HUES48 (cell line): ENCODE measurements at regions not wholly inside any gene's neighbourhood (a gene's known extent, or its start where the extent isn't known, plus 50 kb on each side); places are given as distances from the start of the nearest gene placed in this dataset.
"Not testable (repeated sequence)": the region's sequence is repeated elsewhere in the genome, so short reads cannot be mapped to it uniquely, and the experiment has no call there.

Experiments
- H3K27ac ChIP-seq: one replicate; pipeline ENCODE4 v1.7.0; 2013; ENCODE audit warnings: low read depth, low read length, inconsistent platforms
- H3K27me3 ChIP-seq: 2 replicates; pipeline ENCODE4 v1.6.1; 2013; ENCODE audit warnings: mild to moderate bottlenecking, low read length; ENCODE audit not compliant: control insufficient read depth, insufficient read depth
- H3K36me3 ChIP-seq: 2 replicates; pipeline ENCODE4 v1.6.1; 2013; ENCODE audit warnings: low read length; ENCODE audit not compliant: control insufficient read depth, insufficient read depth
- H3K4me1 ChIP-seq: 2 replicates; pipeline ENCODE4 v1.6.1; 2013; ENCODE audit warnings: mild to moderate bottlenecking, low read length; ENCODE audit not compliant: control insufficient read depth, insufficient read depth
- H3K4me3 ChIP-seq: 2 replicates; pipeline ENCODE4 v1.5.1; 2013; ENCODE audit warnings: mild to moderate bottlenecking, low read depth, low read length
- H3K9ac ChIP-seq: 2 replicates; pipeline ENCODE4 v1.6.1; 2013; ENCODE audit warnings: mild to moderate bottlenecking, low read depth, low read length, moderate library complexity
- H3K9me3 ChIP-seq: 2 replicates; pipeline ENCODE4 v1.6.1; 2013; ENCODE audit warnings: low read length; ENCODE audit not compliant: control insufficient read depth, insufficient read depth

- no peaks in the 10 kb centered on the region for H3K27me3 ChIP-seq
- no peaks in the 10 kb centered on the region for H3K4me1 ChIP-seq
- no peak overlapping the region for H3K27ac ChIP-seq
- no peak overlapping the region for H3K9ac ChIP-seq
- H3K9me3 ChIP-seq: peaks cover 5% of the 10 kb centered on the region; the same call in 1 of the 2 replicates
- H3K36me3 ChIP-seq: no peaks in the 10 kb centered on the region
- H3K4me3 ChIP-seq: no peak overlapping the region
Observed at GRCh38 chr13:38462605-38463004, 113.0 kb downstream of the UFM1 start.

- Histone ChIP-seq H3K4me1 (no peaks in the 10 kb centered on the region), H3K36me3 (no peaks in the 10 kb centered on the region), H3K9me3 (peaks cover 5% of the 10 kb centered on the region; the same call in 1 of the 2 replicates), H3K9ac (no peak overlapping the region), H3K27me3 (no peaks in the 10 kb centered on the region), H3K27ac (no peak overlapping the region), H3K4me3 (no peak overlapping the region)
Observed at GRCh38 chr13:38463048-38463447, 113.4 kb downstream of the UFM1 start.

GRCh38 chr13:38472411-38472810 lies 122.8 kb downstream of the UFM1 start:
- H3K9ac ChIP-seq, H3K36me3 ChIP-seq: not testable (repeated sequence)

DNA sequence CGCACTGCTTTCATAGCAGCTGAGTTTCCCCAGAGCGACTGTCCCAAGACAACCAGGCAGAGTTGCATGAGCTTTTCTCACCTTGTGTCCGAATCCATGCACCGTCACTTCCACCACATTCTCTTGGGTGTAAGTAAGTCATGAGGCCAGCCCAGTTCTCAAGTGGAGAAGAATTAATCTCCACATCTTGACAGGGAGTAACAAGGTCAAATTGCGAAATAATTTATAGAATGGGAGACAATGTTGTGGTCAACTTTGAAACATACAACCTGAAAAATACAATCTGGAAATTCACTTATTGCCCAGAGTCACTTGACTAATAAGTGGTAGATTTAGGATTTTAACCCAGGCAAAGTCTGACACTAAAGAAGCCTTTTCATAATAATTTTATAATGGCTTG lies 123.7 kb downstream of the UFM1 start:
- Histone ChIP-seq H3K27me3 (no peaks in the 10 kb centered on the region), H3K9ac (no peak overlapping the region), H3K27ac (no peak overlapping the region), H3K9me3 (no peaks in the 10 kb centered on the region), H3K4me3 (no peak overlapping the region), H3K36me3 (no peaks in the 10 kb centered on the region), H3K4me1 (no peaks in the 10 kb centered on the region)

More at GRCh38 chr13:38472411-38472810, 122.8 kb downstream of the UFM1 start:
- not testable (repeated sequence) for H3K4me1 ChIP-seq, H3K4me3 ChIP-seq, H3K27ac ChIP-seq, H3K27me3 ChIP-seq, H3K9me3 ChIP-seq

GRCh38 chr13:38477676-38478075 lies 128.0 kb downstream of the UFM1 start:
- Histone ChIP-seq H3K27me3 (no peaks in the 10 kb centered on the region), H3K36me3 (no peaks in the 10 kb centered on the region), H3K9me3 (no peaks in the 10 kb centered on the region), H3K4me3 (no peak overlapping the region), H3K9ac (no peak overlapping the region), H3K27ac (no peak overlapping the region), H3K4me1 (no peaks in the 10 kb centered on the region)

DNA sequence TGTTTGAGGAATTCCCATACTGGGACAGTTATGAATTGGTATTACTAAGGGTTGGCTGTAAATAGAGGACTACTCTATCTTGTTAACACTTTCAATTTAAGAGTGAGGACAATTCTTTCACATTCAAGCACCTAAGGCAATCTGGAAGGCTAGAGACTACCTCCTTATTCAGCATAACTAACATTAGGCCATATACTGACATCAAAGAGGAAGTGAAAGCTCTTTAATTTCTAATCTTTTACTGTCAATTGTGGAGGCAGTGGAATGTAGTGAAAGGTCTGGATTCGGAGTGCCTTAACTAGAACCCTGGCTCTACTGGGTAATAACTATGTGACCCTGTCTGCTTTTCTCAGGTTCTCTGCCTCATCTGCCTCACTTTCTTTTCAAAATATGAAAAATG lies 134.0 kb downstream of the UFM1 start:
- no peak overlapping the region for H3K27ac ChIP-seq
- H3K27me3 ChIP-seq: no peaks in the 10 kb centered on the region
- no peak overlapping the region for H3K9ac ChIP-seq
- no peaks in the 10 kb centered on the region for H3K36me3 ChIP-seq
- no peak overlapping the region for H3K4me3 ChIP-seq
- no peaks in the 10 kb centered on the region for H3K4me1 ChIP-seq
- H3K9me3 ChIP-seq: no peaks in the 10 kb centered on the region

GRCh38 chr13:38490657-38491056 lies 141.0 kb downstream of the UFM1 start:
- H3K4me3 ChIP-seq: no peak overlapping the region
- H3K4me1 ChIP-seq: no peaks in the 10 kb centered on the region; the same call in 1 of the 2 replicates
- no peak overlapping the region for H3K27ac ChIP-seq
- H3K36me3 ChIP-seq: no peaks in the 10 kb centered on the region
- H3K27me3 ChIP-seq: no peaks in the 10 kb centered on the region
- H3K9me3 ChIP-seq: no peaks in the 10 kb centered on the region
- H3K9ac ChIP-seq: no peak overlapping the region

GRCh38 chr13:38494445-38494844 lies 144.8 kb downstream of the UFM1 start:
- H3K27ac ChIP-seq: no peak overlapping the region
- no peaks in the 10 kb centered on the region for H3K9me3 ChIP-seq
- H3K4me1 ChIP-seq: no peaks in the 10 kb centered on the region; the same call in 1 of the 2 replicates
- H3K4me3 ChIP-seq: no peak overlapping the region
- no peaks in the 10 kb centered on the region for H3K36me3 ChIP-seq
- H3K27me3 ChIP-seq: no peaks in the 10 kb centered on the region
- H3K9ac ChIP-seq: no peak overlapping the region

GRCh38 chr13:38496917-38497316 lies 147.3 kb downstream of the UFM1 start:
- Histone ChIP-seq H3K4me1 (no peaks in the 10 kb centered on the region; the same call in 1 of the 2 replicates), H3K27me3 (no peaks in the 10 kb centered on the region), H3K9me3 (no peaks in the 10 kb centered on the region), H3K36me3 (no peaks in the 10 kb centered on the region), H3K9ac (no peak overlapping the region), H3K27ac (no peak overlapping the region), H3K4me3 (no peak overlapping the region)

DNA sequence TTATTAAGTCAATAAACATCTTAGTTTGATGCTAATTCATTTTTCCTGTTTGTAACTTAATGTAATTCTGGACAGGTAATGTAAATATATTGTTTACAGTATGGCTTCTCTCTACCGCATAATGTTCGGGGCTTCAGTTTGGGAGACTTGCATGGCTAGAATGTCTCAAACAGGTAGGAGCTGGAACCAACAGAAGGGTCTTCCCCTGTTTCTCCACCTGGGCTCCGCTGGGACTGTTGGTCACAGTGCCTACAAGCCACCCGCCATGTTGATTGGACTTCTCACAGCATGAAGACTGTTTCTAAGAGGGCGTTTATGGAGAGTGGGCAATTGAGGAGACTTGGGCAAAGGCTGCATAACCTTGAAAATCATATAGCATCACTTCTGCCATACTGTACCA lies 148.6 kb downstream of the UFM1 start:
- no peak overlapping the region for H3K27ac ChIP-seq
- H3K27me3 ChIP-seq: no peaks in the 10 kb centered on the region
- no peaks in the 10 kb centered on the region; the same call in 1 of the 2 replicates for H3K4me1 ChIP-seq

DNA sequence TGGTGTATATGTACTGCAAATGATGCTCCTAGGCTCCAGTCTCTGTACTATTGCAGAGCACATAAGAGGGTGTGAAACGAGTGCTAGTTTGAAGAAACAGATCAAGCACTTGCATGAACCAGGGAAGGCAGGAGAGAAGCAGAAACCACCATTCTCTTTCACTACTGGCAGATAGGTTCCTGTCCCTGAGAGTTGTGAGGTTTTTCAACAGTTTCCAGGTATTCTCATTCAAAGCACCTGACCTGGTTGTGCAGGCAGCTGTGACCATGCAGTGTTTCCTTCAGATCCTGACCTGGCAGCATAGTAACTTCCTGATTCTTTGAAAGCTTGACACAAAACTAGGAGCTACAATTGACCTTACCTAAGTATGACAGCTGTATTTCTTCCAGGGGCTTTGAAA lies 164.9 kb downstream of the UFM1 start:
- H3K9me3 ChIP-seq: no peaks in the 10 kb centered on the region
- no peak overlapping the region for H3K27ac ChIP-seq
- H3K27me3 ChIP-seq: no peaks in the 10 kb centered on the region
- no peaks in the 10 kb centered on the region for H3K36me3 ChIP-seq
- no peak overlapping the region for H3K4me3 ChIP-seq
- peaks cover 23% of the 10 kb centered on the region for H3K4me1 ChIP-seq
- H3K9ac ChIP-seq: no peak overlapping the region

More for the DNA sequence above, 148.6 kb downstream of the UFM1 start:
- Histone ChIP-seq H3K36me3 (no peaks in the 10 kb centered on the region), H3K4me3 (no peak overlapping the region), H3K9ac (no peak overlapping the region), H3K9me3 (no peaks in the 10 kb centered on the region)

GRCh38 chr13:38518328-38518727 lies 168.5 kb upstream of the FREM2 start:
- Histone ChIP-seq H3K27me3 (no peaks in the 10 kb centered on the region), H3K36me3 (no peaks in the 10 kb centered on the region), H3K4me1 (peaks cover 27% of the 10 kb centered on the region), H3K9me3 (no peaks in the 10 kb centered on the region), H3K27ac (peak overlapping the region; percentile 86), H3K9ac (no peak overlapping the region), H3K4me3 (no peak overlapping the region)
